ENCODE measurements at regions not wholly inside any gene's neighbourhood (a gene's known extent, or its start where the extent isn't known, plus 50 kb on each side); places are given as distances from the start of the nearest gene placed in this dataset.

DNA sequence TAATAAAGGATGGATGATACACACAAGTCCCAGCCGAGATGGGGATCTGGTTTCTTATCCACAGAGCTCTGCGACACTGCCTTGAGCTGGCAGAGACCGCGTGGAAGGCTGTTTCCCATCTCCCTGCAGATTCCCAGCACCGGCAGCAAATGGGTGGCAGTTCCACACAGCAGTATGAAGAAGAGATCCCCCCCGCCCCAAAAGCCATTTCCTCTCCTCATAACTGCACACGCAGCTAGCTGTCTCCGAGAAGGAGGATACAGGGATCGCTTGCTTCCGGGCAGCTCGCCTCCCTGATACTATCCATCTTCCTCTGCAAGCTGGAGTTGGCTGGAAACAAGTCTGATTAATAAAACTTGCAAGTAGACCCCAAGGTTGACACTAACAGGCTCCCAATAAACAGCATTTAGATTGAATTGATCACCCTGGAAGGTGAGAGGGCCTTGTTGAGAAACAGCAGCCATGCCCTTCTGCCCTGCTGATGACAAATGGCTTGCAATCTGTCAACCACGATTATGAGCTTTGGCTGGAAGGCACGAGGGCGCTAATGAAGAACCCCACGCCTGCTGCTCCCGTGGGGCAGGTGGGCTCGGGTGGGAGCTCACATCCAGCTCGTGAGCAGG is 642.3 kb downstream of the AJAP1 start:
- TF ChIP-seq EZH2 (IDR thresholded peaks at IDR 0.05; ENCODE audit: low read length, missing control alignments): no peak
- TF ChIP-seq, protein P1, sequence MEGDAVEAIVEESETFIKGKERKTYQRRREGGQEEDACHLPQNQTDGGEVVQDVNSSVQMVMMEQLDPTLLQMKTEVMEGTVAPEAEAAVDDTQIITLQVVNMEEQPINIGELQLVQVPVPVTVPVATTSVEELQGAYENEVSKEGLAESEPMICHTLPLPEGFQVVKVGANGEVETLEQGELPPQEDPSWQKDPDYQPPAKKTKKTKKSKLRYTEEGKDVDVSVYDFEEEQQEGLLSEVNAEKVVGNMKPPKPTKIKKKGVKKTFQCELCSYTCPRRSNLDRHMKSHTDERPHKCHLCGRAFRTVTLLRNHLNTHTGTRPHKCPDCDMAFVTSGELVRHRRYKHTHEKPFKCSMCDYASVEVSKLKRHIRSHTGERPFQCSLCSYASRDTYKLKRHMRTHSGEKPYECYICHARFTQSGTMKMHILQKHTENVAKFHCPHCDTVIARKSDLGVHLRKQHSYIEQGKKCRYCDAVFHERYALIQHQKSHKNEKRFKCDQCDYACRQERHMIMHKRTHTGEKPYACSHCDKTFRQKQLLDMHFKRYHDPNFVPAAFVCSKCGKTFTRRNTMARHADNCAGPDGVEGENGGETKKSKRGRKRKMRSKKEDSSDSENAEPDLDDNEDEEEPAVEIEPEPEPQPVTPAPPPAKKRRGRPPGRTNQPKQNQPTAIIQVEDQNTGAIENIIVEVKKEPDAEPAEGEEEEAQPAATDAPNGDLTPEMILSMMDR (conservative IDR thresholded peaks at IDR 0.05 in 1 of 2, IDR thresholded peaks at IDR 0.05 in 1 of 2; ENCODE audit: low read depth in 1 of 2, low read length in 2 of 2): no peak

Measured in fibroblast of lung (primary cell).